Endothelial cell of umbilical vein (primary cell): ENCODE measurements at regions not wholly inside any gene's neighbourhood (a gene's known extent, or its start where the extent isn't known, plus 50 kb on each side); places are given as distances from the start of the nearest gene placed in this dataset.

ENCODE experiments used
- BruUV-seq: library from RNA; stranded (reverse); fragments of 400-500 nt; replicated peaks from 2 replicates; lab custom pipeline; 2021; lab: Mats Ljungman, UMichigan
- CTCF ChIA-PET: fragments of 300-600, 350-600 bp; sonication (Branson Sonifier 250); formaldehyde crosslinking; loops from one replicate; lab custom pipeline; 2021; ENCODE audit warnings: antibody characterized with exemption, inconsistent platforms; lab: Charles Lee
- POLR2A ChIA-PET: fragments of 300-600, 350-600 bp; sonication (Branson Sonifier 250); formaldehyde crosslinking; loops from one replicate; lab custom pipeline; 2021; ENCODE audit warnings: antibody characterized with exemption, inconsistent platforms; lab: Charles Lee
- DNase-seq: peaks from one replicate; pipeline ENCODE4 v3.0.0-alpha.2; 2011; ENCODE audit warnings: low read depth, low spot score
- FAIRE-seq: peaks from 2 replicates; lab custom pipeline; 2011; peaks lifted over from hg19 to GRCh38; lab: Jason Lieb, UNC
- H2AFZ ChIP-seq: 2 replicates; pipeline ENCODE4 v1.6.0; 2012; ENCODE audit warnings: low read depth, low read length, control low read depth, inconsistent platforms
- H3K27ac ChIP-seq: 2 replicates; pipeline ENCODE4 v1.5.1; 2011; ENCODE audit warnings: low read depth, mild to moderate bottlenecking, control low read depth, low read length, moderate library complexity; ENCODE audit not compliant: insufficient read depth
- H3K27me3 ChIP-seq, 2 experiments: 2 replicates each; pipeline versions ENCODE4 v1.6.0 to v1.6.1; 2011; ENCODE audit warnings: low read length in 2 of 2, mixed read lengths in 1 of 2; ENCODE audit not compliant: control insufficient read depth in 2 of 2, insufficient read depth in 2 of 2
- H3K36me3 ChIP-seq, 2 experiments: 2 replicates in 1 of 2; 3 replicates in 1 of 2; pipeline ENCODE4 v1.5.1; 2011; ENCODE audit warnings: low read length in 2 of 2, mild to moderate bottlenecking in 1 of 2, moderate library complexity in 1 of 2; ENCODE audit not compliant: control insufficient read depth in 2 of 2, insufficient read depth in 2 of 2; ENCODE audit errors: extremely low read depth in 1 of 2
- H3K4me1 ChIP-seq: 3 replicates; pipeline ENCODE4 v1.5.1; 2011; ENCODE audit warnings: mild to moderate bottlenecking, low read length; ENCODE audit not compliant: control insufficient read depth, insufficient read depth; ENCODE audit errors: extremely low read depth
- H3K4me2 ChIP-seq: 2 replicates; pipeline ENCODE4 v1.6.1; 2011; ENCODE audit warnings: low read length, control low read depth, mixed read lengths; ENCODE audit not compliant: insufficient read depth
- H3K4me3 ChIP-seq, 3 experiments: fragments of 200-600 bp in 1 of 3; sonication (generic), shearing (Covaris generic) in 1 of 3; replicated peaks in 1 of 3; 2 replicates each; pipeline ENCODE4 v1.5.1; 2011 to 2016; ENCODE audit warnings: control low read depth in 3 of 3, low read length in 3 of 3, mild to moderate bottlenecking in 2 of 3, inconsistent platforms in 1 of 3, low read depth in 1 of 3, moderate library complexity in 1 of 3; ENCODE audit not compliant: insufficient read depth in 1 of 3
- H3K79me2 ChIP-seq: 2 replicates; pipeline ENCODE4 v1.6.0; 2012; ENCODE audit warnings: low read length, inconsistent platforms; ENCODE audit not compliant: control insufficient read depth, insufficient read depth
- H3K9ac ChIP-seq: replicated peaks from 2 replicates; pipeline ENCODE3; 2011; ENCODE audit warnings: low read length, control low read depth; ENCODE audit not compliant: insufficient read depth; ENCODE audit errors: extremely low read depth
- H3K9me1 ChIP-seq: replicated peaks from 3 replicates; pipeline ENCODE4 v1.6.0; 2011; ENCODE audit warnings: mild to moderate bottlenecking, low read length; ENCODE audit not compliant: control insufficient read depth, insufficient read depth; ENCODE audit errors: extremely low read depth
- H3K9me3 ChIP-seq: replicated peaks from 2 replicates; pipeline ENCODE4 v1.5.1; 2012; ENCODE audit warnings: low read length, inconsistent platforms; ENCODE audit not compliant: control insufficient read depth, insufficient read depth
- H4K20me1 ChIP-seq: replicated peaks from 2 replicates; pipeline ENCODE3; 2011; ENCODE audit warnings: mild to moderate bottlenecking, low read length; ENCODE audit not compliant: control insufficient read depth, insufficient read depth; ENCODE audit errors: extremely low read depth
- EZH2 ChIP-seq: IDR thresholded peaks from 2 replicates; pipeline ENCODE4 v1.6.1; 2012; ENCODE audit warnings: borderline replicate concordance, low read depth, mild to moderate bottlenecking, moderate library complexity, low read length, inconsistent platforms; ENCODE audit not compliant: severe bottlenecking
- FOS ChIP-seq: IDR thresholded peaks from 2 replicates; pipeline ENCODE4 v1.6.1; 2011; ENCODE audit warnings: mild to moderate bottlenecking, low read length, moderate library complexity, borderline replicate concordance; ENCODE audit not compliant: insufficient read depth
- GATA2 ChIP-seq: IDR thresholded peaks from 2 replicates; pipeline ENCODE4 v1.7.0; 2011; ENCODE audit warnings: low read depth, mild to moderate bottlenecking, moderate library complexity, mixed read lengths, low read length; ENCODE audit not compliant: insufficient read length, insufficient read depth
- JUN ChIP-seq: IDR thresholded peaks from 2 replicates; pipeline ENCODE4 v1.6.1; 2011; ENCODE audit warnings: borderline replicate concordance, low read depth; ENCODE audit not compliant: insufficient read length, insufficient read depth
- MYC ChIP-seq: IDR thresholded peaks from one replicate; pipeline ENCODE4 v1.6.1; 2011; ENCODE audit warnings: mild to moderate bottlenecking, low read depth, low read length
- POLR2A ChIP-seq: IDR thresholded peaks from 2 replicates; pipeline ENCODE4 v1.6.1; 2012; ENCODE audit warnings: low read depth, mild to moderate bottlenecking, control low read depth, low read length
- POLR2AphosphoS5 ChIP-seq: IDR thresholded peaks from 2 replicates; pipeline ENCODE4 v1.6.1; 2012; ENCODE audit warnings: low read depth, mild to moderate bottlenecking, control low read depth, low read length, moderate library complexity; ENCODE audit not compliant: insufficient read depth
- dilution Hi-C: fragments of 300-500 bp; cut with MboI; formaldehyde crosslinking; loops from one replicate; pipeline ENCODE4 v1.15.0; 2019; ENCODE audit warnings: low sequenced_read_pairs; ENCODE audit not compliant: extremely low pct_ligation_motif_present
- intact Hi-C: fragments of 100-400 bp; cut with micrococcal nuclease; formaldehyde crosslinking; loops from one replicate; pipeline ENCODE4 v1.10.0; 2022
- TF ChIP-seq, protein P1 (sequence below), 2 donors: IDR thresholded peaks; 1 replicate in 1 of 2; 2 replicates in 1 of 2; pipeline ENCODE4 v1.5.1; 2011; ENCODE audit warnings: low read length in 2 of 2, mild to moderate bottlenecking in 2 of 2, moderate library complexity in 2 of 2, control low read depth in 1 of 2, inconsistent platforms in 1 of 2, low read depth in 1 of 2; ENCODE audit not compliant: insufficient read depth in 1 of 2; ENCODE audit errors: extremely low read depth in 1 of 2
- TF ChIP-seq, protein P2 (sequence below): IDR thresholded peaks from 2 replicates; pipeline ENCODE4 v1.6.1; 2011; ENCODE audit not compliant: insufficient read depth, insufficient read length

DNA sequence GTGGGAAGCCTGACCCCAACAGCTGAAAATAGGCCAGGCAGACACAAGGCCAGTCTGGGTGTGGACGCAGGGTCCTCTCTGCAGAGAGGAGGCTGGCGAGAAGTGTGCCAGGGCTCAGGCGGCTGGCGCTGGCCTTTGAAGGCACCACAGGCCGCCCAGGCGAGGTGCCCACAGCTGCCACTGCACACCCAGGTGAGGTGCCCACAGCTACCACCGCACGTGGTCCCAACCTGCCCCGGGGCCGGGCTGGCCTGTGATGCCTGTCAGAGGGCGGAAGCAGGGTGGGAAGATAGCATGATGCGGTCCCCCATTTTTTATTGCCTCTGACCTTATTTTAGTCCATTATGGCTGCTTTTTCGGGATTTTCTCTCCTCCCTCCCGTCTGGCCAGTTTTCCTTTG, 1303.9 kb downstream of the BRD1 start:
- H4K20me1 ChIP-seq: no peaks in the 10 kb centered on the region
- H3K9me1 ChIP-seq: no peaks in the 10 kb centered on the region
- no TSS peak for BruUV-seq
- peaks cover 8% of the 10 kb centered on the region for H3K9me3 ChIP-seq
- no peaks in the 10 kb centered on the region for H3K27me3 ChIP-seq
- CTCF ChIA-PET: no interaction called here
- H3K79me2 ChIP-seq: no peaks in the 10 kb centered on the region
- TF ChIP-seq, protein P1, sequence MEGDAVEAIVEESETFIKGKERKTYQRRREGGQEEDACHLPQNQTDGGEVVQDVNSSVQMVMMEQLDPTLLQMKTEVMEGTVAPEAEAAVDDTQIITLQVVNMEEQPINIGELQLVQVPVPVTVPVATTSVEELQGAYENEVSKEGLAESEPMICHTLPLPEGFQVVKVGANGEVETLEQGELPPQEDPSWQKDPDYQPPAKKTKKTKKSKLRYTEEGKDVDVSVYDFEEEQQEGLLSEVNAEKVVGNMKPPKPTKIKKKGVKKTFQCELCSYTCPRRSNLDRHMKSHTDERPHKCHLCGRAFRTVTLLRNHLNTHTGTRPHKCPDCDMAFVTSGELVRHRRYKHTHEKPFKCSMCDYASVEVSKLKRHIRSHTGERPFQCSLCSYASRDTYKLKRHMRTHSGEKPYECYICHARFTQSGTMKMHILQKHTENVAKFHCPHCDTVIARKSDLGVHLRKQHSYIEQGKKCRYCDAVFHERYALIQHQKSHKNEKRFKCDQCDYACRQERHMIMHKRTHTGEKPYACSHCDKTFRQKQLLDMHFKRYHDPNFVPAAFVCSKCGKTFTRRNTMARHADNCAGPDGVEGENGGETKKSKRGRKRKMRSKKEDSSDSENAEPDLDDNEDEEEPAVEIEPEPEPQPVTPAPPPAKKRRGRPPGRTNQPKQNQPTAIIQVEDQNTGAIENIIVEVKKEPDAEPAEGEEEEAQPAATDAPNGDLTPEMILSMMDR (IDR thresholded peaks at IDR 0.05; ENCODE audit: extremely low read depth in 1 of 2, insufficient read depth in 1 of 2, low read depth in 1 of 2, low read length in 2 of 2): no peak
- TF ChIP-seq, protein P2, sequence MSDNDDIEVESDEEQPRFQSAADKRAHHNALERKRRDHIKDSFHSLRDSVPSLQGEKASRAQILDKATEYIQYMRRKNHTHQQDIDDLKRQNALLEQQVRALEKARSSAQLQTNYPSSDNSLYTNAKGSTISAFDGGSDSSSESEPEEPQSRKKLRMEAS: no peak
- TF ChIP-seq EZH2 (no peak), JUN (no peak), MYC (no peak), POLR2AphosphoS5 (no peak)
- no peaks in the 10 kb centered on the region for H3K36me3 ChIP-seq
- DNase-seq (no peak), FAIRE-seq (no peak)
- H3K4me3 ChIP-seq: no peak overlapping the region
- dilution Hi-C loops: no loop called here
- H3K27ac ChIP-seq: no peak overlapping the region
- no peak overlapping the region for H2AFZ ChIP-seq
- no peaks in the 10 kb centered on the region for H3K4me1 ChIP-seq
- no peak overlapping the region for H3K9ac ChIP-seq
- intact Hi-C loops: no loop called here
- H3K4me2 ChIP-seq: no peak overlapping the region
- POLR2A ChIA-PET: no interaction called here

DNA sequence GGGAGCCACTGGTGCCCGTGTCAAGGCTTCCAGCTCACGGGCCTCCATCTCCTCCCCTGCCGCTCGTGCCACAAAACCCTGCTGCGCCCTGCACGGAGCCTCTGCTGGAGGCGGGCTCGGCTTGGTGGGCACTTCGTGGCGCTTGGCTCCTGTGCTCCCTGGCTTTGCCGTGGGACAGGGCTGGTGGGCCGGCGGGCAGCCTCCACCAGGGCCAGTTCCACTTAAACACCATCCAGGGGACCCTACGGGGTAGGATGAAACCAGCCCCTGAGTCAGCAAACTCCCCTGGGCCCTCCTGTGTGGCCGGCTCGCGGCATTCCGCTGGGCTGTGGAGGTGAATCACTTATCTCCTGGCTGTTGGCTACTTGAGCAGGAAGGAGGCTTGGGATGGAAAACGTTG, 1304.6 kb downstream of the BRD1 start:
- H3K4me1 ChIP-seq: no peaks in the 10 kb centered on the region
- no peak overlapping the region for H3K27ac ChIP-seq
- no peaks in the 10 kb centered on the region for H3K36me3 ChIP-seq
- no peak overlapping the region for H3K4me3 ChIP-seq
- ChIA-PET POLR2A (no interaction called here), CTCF (no interaction called here)
- no peaks in the 10 kb centered on the region for H3K79me2 ChIP-seq
- no peaks in the 10 kb centered on the region for H3K9me1 ChIP-seq
- no peak for FAIRE-seq
- peaks cover 8% of the 10 kb centered on the region for H3K9me3 ChIP-seq
- no TSS peak for BruUV-seq
- intact Hi-C loops: no loop called here
- no peak overlapping the region for H3K4me2 ChIP-seq
- no peaks in the 10 kb centered on the region for H4K20me1 ChIP-seq
- no peak overlapping the region for H2AFZ ChIP-seq
- no peak for TF ChIP-seq JUN
- TF ChIP-seq, protein P1 (IDR thresholded peaks at IDR 0.05; ENCODE audit: extremely low read depth in 1 of 2, insufficient read depth in 1 of 2, low read depth in 1 of 2, low read length in 2 of 2): no peak
- TF ChIP-seq GATA2: no peak
- TF ChIP-seq MYC: no peak
- TF ChIP-seq POLR2AphosphoS5: no peak
- no peak for TF ChIP-seq POLR2A
- TF ChIP-seq, protein P2: no peak
- TF ChIP-seq FOS: no peak
- no peak for TF ChIP-seq EZH2
- dilution Hi-C loops: no loop called here
- no peaks in the 10 kb centered on the region for H3K27me3 ChIP-seq
- no peak overlapping the region for H3K9ac ChIP-seq
- DNase-seq: no peak
